ENCODE measurements at regions not wholly inside any gene's neighbourhood (a gene's known extent, or its start where the extent isn't known, plus 50 kb on each side); places are given as distances from the start of the nearest gene placed in this dataset.
"Not testable (repeated sequence)": the region's sequence is repeated elsewhere in the genome, so short reads cannot be mapped to it uniquely, and the experiment has no call there.

DNA sequence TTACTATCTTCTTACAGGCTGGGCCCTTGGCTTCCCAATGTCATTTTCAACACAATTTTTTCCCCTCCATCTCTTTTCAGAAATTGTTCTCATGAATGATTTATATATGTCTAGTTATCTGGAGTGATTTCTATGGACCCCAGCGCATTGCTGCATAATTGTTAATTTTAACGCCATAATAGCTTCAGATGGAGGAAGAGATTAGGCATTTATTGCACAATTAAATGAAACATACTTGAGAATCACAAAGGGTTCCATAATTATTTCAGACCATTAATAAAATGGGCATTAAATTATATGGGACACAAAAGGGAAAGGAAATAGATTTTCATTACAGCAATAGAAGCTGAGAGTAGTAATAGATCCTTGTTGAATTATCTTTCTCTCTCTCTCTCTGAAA lies 70.3 kb upstream of the SOX14 start:
- H3K4me3 ChIP-seq (replicated peaks; ENCODE audit: low read depth, low read length), result no peak overlapping the region
- DNase-seq (ENCODE audit: extremely low read depth, insufficient read length), result no peak
- no peaks in the 10 kb centered on the region for H3K36me3 ChIP-seq (ENCODE audit: control insufficient read depth, insufficient read depth, low read length)
- H3K27me3 ChIP-seq (replicated peaks; ENCODE audit: control insufficient read depth, insufficient read depth, low read length), result no peaks in the 10 kb centered on the region; the same call in 1 of the 2 replicates
- TF ChIP-seq, protein P1, sequence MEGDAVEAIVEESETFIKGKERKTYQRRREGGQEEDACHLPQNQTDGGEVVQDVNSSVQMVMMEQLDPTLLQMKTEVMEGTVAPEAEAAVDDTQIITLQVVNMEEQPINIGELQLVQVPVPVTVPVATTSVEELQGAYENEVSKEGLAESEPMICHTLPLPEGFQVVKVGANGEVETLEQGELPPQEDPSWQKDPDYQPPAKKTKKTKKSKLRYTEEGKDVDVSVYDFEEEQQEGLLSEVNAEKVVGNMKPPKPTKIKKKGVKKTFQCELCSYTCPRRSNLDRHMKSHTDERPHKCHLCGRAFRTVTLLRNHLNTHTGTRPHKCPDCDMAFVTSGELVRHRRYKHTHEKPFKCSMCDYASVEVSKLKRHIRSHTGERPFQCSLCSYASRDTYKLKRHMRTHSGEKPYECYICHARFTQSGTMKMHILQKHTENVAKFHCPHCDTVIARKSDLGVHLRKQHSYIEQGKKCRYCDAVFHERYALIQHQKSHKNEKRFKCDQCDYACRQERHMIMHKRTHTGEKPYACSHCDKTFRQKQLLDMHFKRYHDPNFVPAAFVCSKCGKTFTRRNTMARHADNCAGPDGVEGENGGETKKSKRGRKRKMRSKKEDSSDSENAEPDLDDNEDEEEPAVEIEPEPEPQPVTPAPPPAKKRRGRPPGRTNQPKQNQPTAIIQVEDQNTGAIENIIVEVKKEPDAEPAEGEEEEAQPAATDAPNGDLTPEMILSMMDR (IDR thresholded peaks at IDR 0.05; ENCODE audit: insufficient read depth, low read length, poor library complexity, severe bottlenecking), result no peak

DNA sequence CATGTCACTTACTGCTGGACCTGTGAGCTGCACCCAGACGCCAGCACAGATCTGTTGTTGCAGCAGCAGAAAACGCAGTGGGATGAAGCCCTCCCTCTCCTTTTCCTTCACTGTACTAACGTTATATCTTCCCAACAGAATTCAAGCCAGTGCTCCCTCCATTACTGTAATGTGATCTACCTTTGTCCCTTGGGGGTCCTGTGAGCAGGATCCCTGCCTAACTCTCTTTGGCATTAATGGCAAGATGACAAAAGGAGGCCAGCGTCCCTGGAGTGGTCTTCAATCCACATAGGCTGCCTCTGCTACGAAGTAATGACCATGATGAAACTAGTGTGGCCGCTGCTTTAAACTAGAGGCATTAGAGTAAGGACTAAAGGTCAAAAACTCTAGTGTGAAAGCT lies 69.3 kb upstream of the SOX14 start:
- TF ChIP-seq, protein P1 (IDR thresholded peaks at IDR 0.05; ENCODE audit: insufficient read depth, low read length, poor library complexity, severe bottlenecking), result no peak
- Histone ChIP-seq H3K27me3 (replicated peaks; ENCODE audit: control insufficient read depth, insufficient read depth, low read length) (no peaks in the 10 kb centered on the region; the same call in 1 of the 2 replicates), H3K36me3 (ENCODE audit: control insufficient read depth, insufficient read depth, low read length) (no peaks in the 10 kb centered on the region), H3K4me3 (replicated peaks; ENCODE audit: low read depth, low read length) (no peak overlapping the region)
- no peak for DNase-seq (ENCODE audit: extremely low read depth, insufficient read length)

DNA sequence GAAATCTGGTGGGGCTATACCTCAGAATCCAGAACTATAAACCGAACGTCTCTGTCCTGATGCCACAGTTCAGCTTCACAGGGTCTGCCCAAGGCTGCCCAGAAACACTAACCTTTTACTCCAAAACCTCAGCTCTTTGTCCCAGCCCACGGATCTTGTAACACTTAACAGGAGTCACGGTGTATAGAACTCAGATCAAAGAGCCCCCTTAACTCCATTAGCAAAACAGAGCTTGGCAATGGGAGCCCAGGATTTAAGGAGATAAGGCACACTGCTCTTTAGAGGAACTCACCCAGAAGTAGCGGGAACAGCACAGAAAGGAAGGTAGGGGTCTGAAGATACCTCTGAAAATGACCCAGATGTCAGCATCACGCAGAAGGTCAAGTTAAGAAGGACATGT lies 68.8 kb upstream of the SOX14 start:
- no peaks in the 10 kb centered on the region for H3K36me3 ChIP-seq (ENCODE audit: control insufficient read depth, insufficient read depth, low read length)
- H3K4me3 ChIP-seq (replicated peaks; ENCODE audit: low read depth, low read length), result no peak overlapping the region
- H3K27me3 ChIP-seq (replicated peaks; ENCODE audit: control insufficient read depth, insufficient read depth, low read length), result no peaks in the 10 kb centered on the region; the same call in 1 of the 2 replicates
- TF ChIP-seq, protein P1 (IDR thresholded peaks at IDR 0.05; ENCODE audit: insufficient read depth, low read length, poor library complexity, severe bottlenecking), result no peak
- DNase-seq (ENCODE audit: extremely low read depth, insufficient read length), result no peak

DNA sequence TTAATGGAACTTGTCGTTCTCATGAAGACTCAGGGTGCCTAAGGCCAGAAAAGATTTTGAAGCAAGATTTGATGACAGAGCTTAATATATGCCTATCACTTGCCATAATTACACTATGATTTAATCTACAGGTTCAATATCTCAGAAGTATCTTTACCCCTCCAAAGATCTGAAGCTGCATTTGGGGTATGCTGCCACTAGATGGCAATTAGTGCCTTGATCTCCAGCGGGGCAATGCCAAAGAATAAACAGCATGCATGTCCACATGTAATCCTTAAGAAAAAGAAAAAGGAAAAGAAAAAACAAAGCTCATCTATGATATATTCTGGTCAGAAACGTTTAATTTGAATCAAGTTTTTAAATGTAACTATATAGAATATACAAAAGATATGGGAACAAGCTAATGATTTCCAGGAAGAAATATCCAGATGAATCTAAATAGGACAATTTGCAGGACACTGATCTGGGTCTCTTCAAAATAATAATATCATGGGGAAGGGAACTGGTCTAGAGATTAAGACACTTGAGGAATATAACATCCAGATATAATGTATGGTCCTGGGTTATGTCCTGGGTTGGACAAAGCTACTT lies 55.0 kb upstream of the SOX14 start:
- Histone ChIP-seq H3K4me3 (replicated peaks; ENCODE audit: low read depth, low read length) (no peak overlapping the region), H3K36me3 (ENCODE audit: control insufficient read depth, insufficient read depth, low read length) (no peaks in the 10 kb centered on the region), H3K27me3 (replicated peaks; ENCODE audit: control insufficient read depth, insufficient read depth, low read length) (no peaks in the 10 kb centered on the region)
- TF ChIP-seq, protein P1 (IDR thresholded peaks at IDR 0.05; ENCODE audit: insufficient read depth, low read length, poor library complexity, severe bottlenecking), result peak; percentile 65
- no peak for DNase-seq (ENCODE audit: extremely low read depth, insufficient read length)

DNA sequence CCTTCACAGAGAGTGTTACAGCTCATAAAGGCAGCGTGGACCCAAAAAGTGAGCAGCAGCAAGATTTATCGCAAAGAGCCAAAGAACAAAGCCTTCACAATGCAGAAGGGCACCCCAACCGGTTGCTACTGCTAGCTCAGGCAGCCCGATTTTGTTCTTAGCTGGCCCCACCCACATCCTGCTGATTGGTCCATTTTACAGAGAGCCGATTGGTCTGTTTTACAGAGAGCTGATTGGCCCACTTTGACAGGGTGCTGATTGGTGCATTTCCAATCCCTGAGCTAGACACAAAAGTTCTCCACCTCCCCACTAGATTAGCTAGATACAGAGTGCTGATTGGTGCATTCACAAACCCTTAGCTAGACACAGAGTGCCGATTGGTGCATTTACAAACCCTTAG lies 50.1 kb upstream of the SOX14 start:
- H3K36me3 ChIP-seq (ENCODE audit: control insufficient read depth, insufficient read depth, low read length); H3K27me3 ChIP-seq (replicated peaks; ENCODE audit: control insufficient read depth, insufficient read depth, low read length); H3K4me3 ChIP-seq (replicated peaks; ENCODE audit: low read depth, low read length); DNase-seq (ENCODE audit: extremely low read depth, insufficient read length): not testable (repeated sequence)

Measured in GM06990 (cell line).